Astrocyte of the hippocampus (primary cell): ENCODE measurements at regions not wholly inside any gene's neighbourhood (a gene's known extent, or its start where the extent isn't known, plus 50 kb on each side); places are given as distances from the start of the nearest gene placed in this dataset.
"Not testable (repeated sequence)": the region's sequence is repeated elsewhere in the genome, so short reads cannot be mapped to it uniquely, and the experiment has no call there.

Experiments used
- DNase-seq: peaks from one replicate; pipeline ENCODE4 v3.0.0; 2011; ENCODE audit warnings: low read depth, low spot score

GRCh38 chr3:75320369-75320768 is 343.8 kb upstream of the FRG2C start:
- DNase-seq = no peak

- DNase-seq = no peak
Observed at GRCh38 chr3:75321060-75321459, 343.1 kb upstream of the FRG2C start.

DNA sequence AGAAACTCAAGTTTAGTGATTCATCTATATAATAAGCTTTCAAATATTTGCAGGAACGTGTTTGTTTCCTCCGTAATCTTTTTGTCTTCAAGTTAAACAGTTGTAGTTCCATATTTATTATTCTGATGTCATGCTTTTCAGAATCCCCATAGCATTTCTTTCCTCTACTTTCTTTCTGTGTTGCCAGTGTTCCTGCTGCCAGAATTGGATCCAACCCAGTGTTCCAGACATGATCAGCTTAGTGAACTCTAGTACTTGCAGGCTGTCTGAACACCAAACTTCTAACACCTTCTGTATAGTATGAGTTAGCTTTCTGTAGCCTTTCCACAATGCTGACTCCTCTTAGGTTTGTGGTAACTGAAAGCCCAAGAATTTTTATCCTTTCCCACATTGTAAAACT is 340.2 kb upstream of the FRG2C start:
- DNase-seq = peak; percentile 43

GRCh38 chr3:75325716-75326115 is 338.4 kb upstream of the FRG2C start:
- DNase-seq = no peak

- DNase-seq = no peak
Observed at GRCh38 chr3:75327453-75327852, 336.7 kb upstream of the FRG2C start.

- peak; percentile 28 for DNase-seq
Observed at GRCh38 chr3:75329476-75330097, 334.5 kb upstream of the FRG2C start.

DNA sequence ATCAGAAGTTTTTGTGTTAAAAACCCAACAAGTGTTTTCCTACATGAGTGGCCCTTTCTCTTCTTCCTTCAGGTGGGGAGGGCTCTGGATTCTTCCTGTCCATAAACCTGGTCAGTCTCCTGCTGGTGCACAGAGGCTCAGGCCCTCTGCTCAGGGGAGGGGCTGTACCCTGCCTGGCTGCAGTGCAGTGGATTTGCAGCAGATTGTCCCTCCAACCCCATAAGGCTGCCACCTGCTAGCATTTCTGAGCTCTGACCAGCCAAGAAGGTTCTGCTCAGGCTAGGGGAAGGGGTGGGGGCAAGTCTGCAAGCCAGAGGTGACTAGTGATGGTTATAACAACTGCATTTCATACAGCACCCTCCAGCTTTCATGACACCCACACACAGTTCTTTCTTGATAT is 333.7 kb upstream of the FRG2C start:
- not testable (repeated sequence) for DNase-seq

DNA sequence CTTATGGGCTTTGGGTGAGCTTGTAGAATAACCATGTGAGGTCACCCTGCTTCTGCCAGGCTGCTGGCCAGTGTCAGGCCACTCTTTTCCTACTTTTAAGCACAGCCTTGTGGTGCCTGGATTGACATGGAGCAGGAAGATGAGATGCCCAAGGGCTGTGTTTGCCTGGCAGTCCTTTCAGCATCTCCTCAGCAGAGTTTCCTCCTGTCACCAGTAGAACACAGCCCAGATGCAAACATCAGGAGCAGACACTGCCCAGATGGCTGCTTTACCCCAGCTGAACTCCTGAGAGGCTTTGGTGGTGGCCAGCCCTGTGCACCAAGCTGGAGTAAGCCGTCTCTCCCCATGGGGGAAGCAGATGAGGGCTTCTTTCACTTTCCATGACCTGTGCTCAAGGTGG is 332.0 kb upstream of the FRG2C start:
- DNase-seq = not testable (repeated sequence)

DNA sequence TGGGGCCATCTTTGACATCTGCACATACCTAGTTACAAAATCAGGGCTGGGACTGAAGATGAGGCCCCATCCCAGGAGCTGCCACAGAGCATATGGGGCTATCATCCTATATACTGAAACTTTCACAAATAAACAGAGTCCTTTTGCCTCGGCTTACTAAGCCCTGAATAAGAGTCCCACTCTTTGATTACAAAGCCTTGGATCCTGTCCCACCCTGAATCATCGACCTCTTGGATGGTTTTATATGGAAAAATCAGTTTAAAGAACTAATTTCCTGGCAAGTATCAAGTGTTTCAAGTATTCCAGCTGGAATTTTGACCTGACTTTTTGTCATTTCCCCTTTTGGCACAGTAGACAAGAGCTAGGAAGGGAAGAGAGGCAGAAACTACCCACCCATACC is 331.3 kb upstream of the FRG2C start:
- peak; percentile 64 for DNase-seq

- no peak for DNase-seq
Observed at GRCh38 chr3:75334299-75334698, 329.8 kb upstream of the FRG2C start.

GRCh38 chr3:75337226-75337900 is 326.8 kb upstream of the FRG2C start:
- no peak for DNase-seq

DNA sequence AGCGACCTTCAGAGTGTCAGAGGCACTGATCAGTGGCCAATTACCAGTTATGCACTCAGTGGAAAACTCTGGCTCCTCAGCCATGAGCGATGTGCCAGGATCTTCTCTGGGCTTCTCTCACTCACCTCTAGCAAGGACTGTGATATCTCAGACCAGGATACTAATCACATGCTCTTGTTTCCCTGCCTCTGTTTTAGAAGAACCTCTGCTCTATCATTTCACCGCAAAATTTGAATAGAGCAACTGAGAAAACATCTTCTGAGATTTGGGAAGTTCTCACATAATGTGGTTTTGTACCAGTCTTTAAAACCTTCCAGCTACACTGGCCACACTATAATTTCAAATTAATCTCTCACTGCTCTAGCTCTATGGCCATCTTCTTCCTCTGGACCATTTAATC is 325.8 kb upstream of the FRG2C start:
- DNase-seq = no peak

- DNase-seq = no peak
Observed at GRCh38 chr3:75341324-75342067, 322.6 kb upstream of the FRG2C start.

DNA sequence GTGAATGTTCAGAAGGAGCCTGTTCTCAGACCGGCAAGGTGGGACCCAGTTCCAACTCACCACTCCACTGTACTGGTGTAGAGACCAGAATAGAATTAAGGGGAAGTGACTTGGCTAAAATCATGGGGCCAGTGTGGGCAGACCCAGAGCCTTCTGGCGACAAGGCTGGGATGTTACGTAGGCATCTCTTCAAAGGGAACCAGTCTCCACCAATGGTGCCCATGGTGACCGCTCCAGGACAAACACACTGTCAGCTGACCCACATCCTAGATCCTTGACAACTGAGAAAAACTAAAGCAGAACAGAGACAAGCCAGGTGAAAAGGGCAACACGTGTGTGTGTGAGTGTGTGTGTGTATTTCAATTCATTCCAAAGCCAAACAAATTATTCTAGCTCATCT is 321.7 kb upstream of the FRG2C start:
- no peak for DNase-seq

DNA sequence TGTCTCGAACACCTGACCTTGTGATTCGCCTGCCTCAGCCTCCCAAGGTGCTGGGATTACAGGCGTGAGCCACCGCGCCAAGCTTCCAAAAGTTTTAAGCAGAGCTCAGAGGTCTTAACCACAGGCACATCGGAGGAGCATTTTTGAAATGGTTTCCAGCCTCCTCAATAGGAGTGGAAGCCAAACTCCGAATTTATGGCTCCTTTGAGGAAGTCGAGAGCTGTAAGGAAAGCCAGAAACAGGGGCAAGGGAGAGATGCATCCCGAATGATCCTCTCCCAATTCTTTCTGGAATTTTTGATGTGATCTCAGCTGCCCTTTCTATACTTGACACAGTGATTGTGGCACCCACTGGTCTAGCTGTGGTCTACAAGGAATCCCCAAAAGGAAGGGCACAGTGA is 313.6 kb upstream of the FRG2C start:
- not testable (repeated sequence) for DNase-seq

GRCh38 chr3:75362086-75362784 is 301.9 kb upstream of the FRG2C start:
- DNase-seq = not testable (repeated sequence)

DNA sequence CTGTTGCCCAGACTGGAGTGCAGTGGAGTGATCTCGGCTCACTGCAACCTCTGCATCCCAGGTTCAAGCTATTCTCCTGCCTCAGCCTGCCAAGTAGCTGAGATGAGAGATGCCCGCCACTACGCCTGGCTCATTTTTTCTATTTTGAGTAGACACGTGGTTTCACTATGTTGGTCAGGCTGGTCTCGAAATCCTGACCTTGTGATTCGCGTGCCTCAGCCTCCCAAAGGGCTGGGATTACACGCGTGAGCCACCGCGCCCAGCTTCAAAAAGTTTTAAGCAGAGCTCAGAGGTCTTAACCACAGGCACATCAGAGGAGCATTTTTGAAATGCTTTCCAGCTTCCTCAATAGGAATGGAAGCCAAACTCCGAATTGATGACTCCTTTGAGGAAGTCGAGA is 291.2 kb upstream of the FRG2C start:
- DNase-seq = not testable (repeated sequence)

DNA sequence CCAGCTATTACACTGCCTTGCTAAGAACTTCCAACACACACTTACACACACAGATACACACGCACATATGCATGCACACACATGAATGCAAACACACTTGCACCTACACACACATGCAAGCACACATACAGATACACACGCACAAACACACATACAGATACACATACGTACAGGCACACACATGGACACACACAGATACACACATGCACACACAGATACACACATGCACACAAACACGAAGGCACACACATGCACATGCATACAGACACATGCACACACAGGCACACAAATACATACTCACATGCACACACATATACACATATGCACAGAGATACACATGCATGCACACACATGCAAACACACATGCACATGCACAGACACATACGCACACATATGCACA is 284.3 kb upstream of the FRG2C start:
- DNase-seq = not testable (repeated sequence)

DNA sequence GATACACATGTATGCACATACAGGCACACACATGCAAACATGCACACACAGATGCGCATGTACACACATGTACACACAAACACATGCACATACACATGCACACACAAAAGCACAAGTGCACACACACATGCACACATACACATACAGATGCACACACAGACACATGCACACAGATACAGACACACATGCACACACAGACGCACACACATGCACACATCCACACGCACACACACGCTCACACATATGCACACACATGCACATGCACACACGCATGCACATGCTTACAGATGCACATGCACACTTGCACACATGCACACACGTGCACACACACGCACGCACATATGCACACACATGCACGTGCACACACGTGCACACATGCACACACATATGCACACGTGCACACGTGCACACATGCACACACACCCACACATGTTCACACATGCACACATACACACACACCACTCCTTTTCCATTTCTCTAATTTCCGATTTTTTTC is 283.8 kb upstream of the FRG2C start:
- no peak for DNase-seq

DNA sequence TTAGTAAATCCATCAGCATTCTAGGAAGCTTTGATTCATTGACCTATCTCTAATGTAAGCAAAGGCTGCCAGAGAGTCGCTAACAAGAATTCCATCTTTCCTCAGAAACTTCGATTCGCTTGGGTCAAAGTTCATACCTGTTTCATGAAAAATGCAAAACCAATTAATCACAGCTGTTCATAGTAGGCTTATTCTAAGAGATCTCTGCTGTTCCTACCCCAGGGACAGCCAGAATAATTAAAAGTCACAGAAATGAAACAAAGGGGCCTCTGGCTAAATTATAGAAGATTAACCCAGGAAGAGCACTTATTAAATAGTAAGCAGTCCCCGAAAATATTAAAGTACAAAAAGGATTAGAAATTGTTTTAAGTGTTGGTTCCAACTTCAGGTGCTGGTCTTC is 280.1 kb upstream of the FRG2C start:
- DNase-seq = not testable (repeated sequence)

GRCh38 chr3:75388486-75389124 is 275.5 kb upstream of the FRG2C start:
- DNase-seq = peak; percentile 67

- DNase-seq = not testable (repeated sequence)
Observed at GRCh38 chr3:75393288-75393694, 270.8 kb upstream of the FRG2C start.
